ENCODE measurements at regions not wholly inside any gene's neighbourhood (a gene's known extent, or its start where the extent isn't known, plus 50 kb on each side); places are given as distances from the start of the nearest gene placed in this dataset.

GRCh38 chr2:217098435-217098834 is 238.6 kb upstream of the TNP1 start:
- no peak overlapping the region for H3K4me3 ChIP-seq
- no peaks in the 10 kb centered on the region for H3K4me1 ChIP-seq (ENCODE audit: low read depth)
- H3K27me3 ChIP-seq = no peaks in the 10 kb centered on the region
- no peak overlapping the region for H3K27ac ChIP-seq
- H3K9me3 ChIP-seq (ENCODE audit: low read depth) = no peaks in the 10 kb centered on the region
- no peaks in the 10 kb centered on the region for H3K36me3 ChIP-seq
- no peak for DNase-seq (ENCODE audit: low read depth in 1 of 2, low spot score in 1 of 2)
- no peak for TF ChIP-seq CTCF (IDR thresholded peaks at IDR 0.05; ENCODE audit: low read depth, low read length)

GRCh38 chr2:217097346-217097745 is 237.5 kb upstream of the TNP1 start:
- Histone ChIP-seq H3K9me3 (ENCODE audit: low read depth) (no peaks in the 10 kb centered on the region), H3K27ac (no peak overlapping the region), H3K4me3 (no peak overlapping the region), H3K4me1 (ENCODE audit: low read depth) (no peaks in the 10 kb centered on the region), H3K27me3 (no peaks in the 10 kb centered on the region), H3K36me3 (no peaks in the 10 kb centered on the region)
- no peak for TF ChIP-seq CTCF (IDR thresholded peaks at IDR 0.05; ENCODE audit: low read depth, low read length)
- DNase-seq (ENCODE audit: low read depth in 1 of 2, low spot score in 1 of 2) = no peak

GRCh38 chr2:217096474-217097225 is 236.8 kb upstream of the TNP1 start:
- Histone ChIP-seq H3K36me3 (no peaks in the 10 kb centered on the region), H3K4me3 (no peak overlapping the region), H3K27ac (no peak overlapping the region), H3K27me3 (no peaks in the 10 kb centered on the region), H3K9me3 (ENCODE audit: low read depth) (no peaks in the 10 kb centered on the region), H3K4me1 (ENCODE audit: low read depth) (no peaks in the 10 kb centered on the region)
- DNase-seq (ENCODE audit: low read depth in 1 of 2, low spot score in 1 of 2) = no peak
- no peak for TF ChIP-seq CTCF (IDR thresholded peaks at IDR 0.05; ENCODE audit: low read depth, low read length)

GRCh38 chr2:217095511-217096205 is 235.8 kb upstream of the TNP1 start:
- no peak for TF ChIP-seq CTCF (IDR thresholded peaks at IDR 0.05; ENCODE audit: low read depth, low read length)
- H3K27ac ChIP-seq = no peak overlapping the region
- H3K4me3 ChIP-seq = no peak overlapping the region
- H3K27me3 ChIP-seq = no peaks in the 10 kb centered on the region
- DNase-seq (ENCODE audit: low read depth in 1 of 2, low spot score in 1 of 2) = no peak
- H3K4me1 ChIP-seq (ENCODE audit: low read depth) = no peaks in the 10 kb centered on the region
- no peaks in the 10 kb centered on the region for H3K36me3 ChIP-seq
- no peaks in the 10 kb centered on the region for H3K9me3 ChIP-seq (ENCODE audit: low read depth)

GRCh38 chr2:217092710-217093379 is 233.0 kb upstream of the TNP1 start:
- H3K27ac ChIP-seq = no peak overlapping the region
- no peaks in the 10 kb centered on the region for H3K36me3 ChIP-seq
- H3K9me3 ChIP-seq (ENCODE audit: low read depth) = no peaks in the 10 kb centered on the region
- H3K4me1 ChIP-seq (ENCODE audit: low read depth) = peaks cover 8% of the 10 kb centered on the region
- no peak for DNase-seq (ENCODE audit: low read depth in 1 of 2, low spot score in 1 of 2)
- H3K4me3 ChIP-seq = no peak overlapping the region
- TF ChIP-seq CTCF (IDR thresholded peaks at IDR 0.05; ENCODE audit: low read depth, low read length) = no peak
- H3K27me3 ChIP-seq = no peaks in the 10 kb centered on the region
